ENCODE measurements at regions not wholly inside any gene's neighbourhood (a gene's known extent, or its start where the extent isn't known, plus 50 kb on each side); places are given as distances from the start of the nearest gene placed in this dataset.

GRCh38 chr10:127619546-127620325 lies 70.6 kb downstream of the NPS start:
- Histone ChIP-seq H3K4me3 (ENCODE audit: low read length) (no peak overlapping the region), H3K4me1 (ENCODE audit: control insufficient read depth, insufficient read depth, low read length) (no peaks in the 10 kb centered on the region), H3K27ac (ENCODE audit: low read depth, low read length) (no peak overlapping the region), H3K9me3 (ENCODE audit: control insufficient read depth, low read length) (no peaks in the 10 kb centered on the region), H3K9ac (ENCODE audit: extremely low read depth, low read length, poor library complexity, severe bottlenecking) (no peak overlapping the region), H3K27me3 (ENCODE audit: control insufficient read depth, insufficient read depth, low read length, poor library complexity, severe bottlenecking) (no peaks in the 10 kb centered on the region), H3K36me3 (ENCODE audit: control insufficient read depth, insufficient read depth, low read length) (no peaks in the 10 kb centered on the region)
- no peak overlapping the region for H3K27ac Mint-ChIP-seq
- no peaks in the 10 kb centered on the region for H3K4me1 Mint-ChIP-seq
- DNase-seq = no peak
- no peak overlapping the region for H3K4me3 Mint-ChIP-seq
- 76 to 89% methylated on average over 3 to 4 of the region's 5 CpGs for WGBS, 2 experiments (ENCODE audit: insufficient coverage in 1 of 2, insufficient read length in 1 of 2)
- H3K9me3 Mint-ChIP-seq = peaks cover 7% of the 10 kb centered on the region
- TF ChIP-seq CTCF (conservative IDR thresholded peaks at IDR 0.05) = no peak
- H3K27me3 Mint-ChIP-seq (ENCODE audit: insufficient read depth) = no peaks in the 10 kb centered on the region
- H3K36me3 Mint-ChIP-seq (ENCODE audit: low read depth) = no peaks in the 10 kb centered on the region

GRCh38 chr10:127635882-127636281 lies 86.8 kb downstream of the NPS start:
- Mint-ChIP-seq H3K4me1 (no peaks in the 10 kb centered on the region), H3K4me3 (no peak overlapping the region), H3K27me3 (ENCODE audit: insufficient read depth) (no peaks in the 10 kb centered on the region), H3K36me3 (ENCODE audit: low read depth) (no peaks in the 10 kb centered on the region), H3K27ac (no peak overlapping the region), H3K9me3 (peaks cover 30% of the 10 kb centered on the region)
- H3K36me3 ChIP-seq (ENCODE audit: control insufficient read depth, insufficient read depth, low read length) = no peaks in the 10 kb centered on the region
- H3K27ac ChIP-seq (ENCODE audit: low read depth, low read length) = no peak overlapping the region
- H3K4me3 ChIP-seq (ENCODE audit: low read length) = no peak overlapping the region
- no peak overlapping the region for H3K9ac ChIP-seq (ENCODE audit: extremely low read depth, low read length, poor library complexity, severe bottlenecking)
- H3K27me3 ChIP-seq (ENCODE audit: control insufficient read depth, insufficient read depth, low read length, poor library complexity, severe bottlenecking) = no peaks in the 10 kb centered on the region
- no peaks in the 10 kb centered on the region for H3K4me1 ChIP-seq (ENCODE audit: control insufficient read depth, insufficient read depth, low read length)
- peaks cover 5% of the 10 kb centered on the region for H3K9me3 ChIP-seq (ENCODE audit: control insufficient read depth, low read length)
- DNase-seq = no peak
- WGBS, 2 experiments (ENCODE audit: insufficient coverage in 1 of 2, insufficient read length in 1 of 2) = 100% methylated on average over 1 to 2 of the region's 2 CpGs
- TF ChIP-seq CTCF (conservative IDR thresholded peaks at IDR 0.05) = no peak

- no peak overlapping the region for H3K27ac ChIP-seq (ENCODE audit: low read depth, low read length)
- Mint-ChIP-seq H3K27me3 (ENCODE audit: insufficient read depth) (no peaks in the 10 kb centered on the region), H3K9me3 (no peaks in the 10 kb centered on the region), H3K27ac (no peak overlapping the region), H3K4me3 (no peak overlapping the region), H3K4me1 (peaks cover 4% of the 10 kb centered on the region), H3K36me3 (ENCODE audit: low read depth) (no peaks in the 10 kb centered on the region)
- no peaks in the 10 kb centered on the region for H3K36me3 ChIP-seq (ENCODE audit: control insufficient read depth, insufficient read depth, low read length)
- H3K4me3 ChIP-seq (ENCODE audit: low read length) = no peak overlapping the region
- H3K4me1 ChIP-seq (ENCODE audit: control insufficient read depth, insufficient read depth, low read length) = no peaks in the 10 kb centered on the region
- no peaks in the 10 kb centered on the region for H3K9me3 ChIP-seq (ENCODE audit: control insufficient read depth, low read length)
- H3K9ac ChIP-seq (ENCODE audit: extremely low read depth, low read length, poor library complexity, severe bottlenecking) = no peak overlapping the region
- no peak for TF ChIP-seq CTCF (conservative IDR thresholded peaks at IDR 0.05)
- no peak for DNase-seq
- H3K27me3 ChIP-seq (ENCODE audit: control insufficient read depth, insufficient read depth, low read length, poor library complexity, severe bottlenecking) = no peaks in the 10 kb centered on the region
- WGBS, 2 experiments (ENCODE audit: insufficient coverage in 1 of 2, insufficient read length in 1 of 2) = 75 to 80% methylated on average over 1 to 3 of the region's 3 CpGs
Observed at GRCh38 chr10:127648885-127649284, 88.1 kb upstream of the FOXI2 start.
